ENCODE measurements at regions not wholly inside any gene's neighbourhood (a gene's known extent, or its start where the extent isn't known, plus 50 kb on each side); places are given as distances from the start of the nearest gene placed in this dataset.

DNA sequence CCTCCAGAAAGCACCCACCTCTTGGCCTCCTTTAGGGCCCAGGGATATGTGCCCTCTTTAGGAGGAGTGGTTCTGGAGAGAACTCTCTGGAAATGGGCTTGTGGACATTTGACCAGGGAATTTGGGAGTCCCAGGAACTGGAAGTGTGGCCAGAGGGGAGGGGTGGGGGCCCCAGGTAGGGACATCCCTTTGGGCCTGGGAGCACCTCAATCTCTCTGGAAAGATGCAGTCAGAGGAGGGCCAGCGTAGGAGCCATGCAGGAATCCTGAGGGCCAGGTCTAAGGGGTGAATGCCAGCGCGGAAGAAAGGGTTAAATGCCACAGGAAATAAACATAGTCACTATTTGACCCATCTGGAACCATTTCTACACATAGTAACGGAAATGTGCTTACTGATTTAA lies 50.3 kb upstream of the ITGA11 start:
- Histone ChIP-seq H3K9ac (ENCODE audit: low read depth, low read length) (no peak overlapping the region), H4K5ac (ENCODE audit: low read depth, low read length) (no peak overlapping the region), H3K4ac (ENCODE audit: low read depth, low read length) (no peak overlapping the region), H3K9me3 (ENCODE audit: control insufficient read depth, insufficient read depth, low read length) (no peaks in the 10 kb centered on the region), H3K27me3 (ENCODE audit: control insufficient read depth, insufficient read depth, low read length) (peaks cover 3% of the 10 kb centered on the region), H2BK15ac (ENCODE audit: low read depth, low read length) (no peak overlapping the region), H4K8ac (ENCODE audit: low read depth in 2 of 2, low read length in 2 of 2) (no peak overlapping the region), H3K18ac (ENCODE audit: low read depth, low read length) (no peak overlapping the region), H3K79me1 (ENCODE audit: low read depth in 1 of 2, low read length in 2 of 2) (no peaks in the 10 kb centered on the region), H3K4me1 (ENCODE audit: control insufficient read depth, insufficient read depth, low read length) (peaks cover 27% of the 10 kb centered on the region), H3K14ac (replicated peaks; ENCODE audit: low read depth, low read length) (no peak overlapping the region), H3K9me1 (ENCODE audit: insufficient read depth, low read length) (peaks cover 12% of the 10 kb centered on the region), H3K56ac (ENCODE audit: extremely low read depth, insufficient read depth, low read length) (no peak overlapping the region), H2BK5ac (ENCODE audit: low read depth, low read length, poor library complexity, severe bottlenecking) (no peak overlapping the region), H4K20me1 (ENCODE audit: insufficient read depth, low read length) (no peaks in the 10 kb centered on the region), H2AK5ac (ENCODE audit: low read depth, low read length) (no peak overlapping the region), H3K23ac (ENCODE audit: low read depth, low read length) (no peak overlapping the region), H2BK20ac (ENCODE audit: low read depth, low read length) (no peak overlapping the region), H3K27ac (ENCODE audit: insufficient read depth, low read length) (no peak overlapping the region), H2AFZ (replicated peaks; ENCODE audit: low read length, poor library complexity) (no peak overlapping the region), H2BK120ac (ENCODE audit: low read depth, low read length) (no peak overlapping the region), H3K4me2 (ENCODE audit: low read depth, low read length) (no peak overlapping the region), H3K4me3 (ENCODE audit: insufficient read depth, low read depth, low read length) (no peak overlapping the region), H3K36me3 (ENCODE audit: control insufficient read depth, insufficient read depth, low read length) (no peaks in the 10 kb centered on the region), H4K91ac (ENCODE audit: insufficient read depth, low read depth, low read length) (no peak overlapping the region), H2AK9ac (replicated peaks; ENCODE audit: low read depth, low read length, poor library complexity) (no peak overlapping the region)
- no peak for DNase-seq
- no TSS peak for BruUV-seq (replicated peaks)
- TF ChIP-seq RAD21 (IDR thresholded peaks at IDR 0.05; ENCODE audit: low read length) (no peak), BHLHE40 (IDR thresholded peaks at IDR 0.05; ENCODE audit: low read depth, low read length) (no peak), MAFK (IDR thresholded peaks at IDR 0.05; ENCODE audit: low read depth, low read length) (no peak), SMC3 (IDR thresholded peaks at IDR 0.05; ENCODE audit: low read depth, low read length) (no peak), RCOR1 (IDR thresholded peaks at IDR 0.05; ENCODE audit: insufficient replicate concordance, low read length) (no peak), NFE2L2 (IDR thresholded peaks at IDR 0.05; ENCODE audit: low read depth, low read length) (no peak), POLR2A (IDR thresholded peaks at IDR 0.05; ENCODE audit: low read depth, low read length) (no peak), MXI1 (IDR thresholded peaks at IDR 0.05; ENCODE audit: borderline replicate concordance, low read depth, low read length) (no peak), RFX5 (IDR thresholded peaks at IDR 0.05; ENCODE audit: low read depth, low read length) (no peak)
- TF ChIP-seq, protein P1, sequence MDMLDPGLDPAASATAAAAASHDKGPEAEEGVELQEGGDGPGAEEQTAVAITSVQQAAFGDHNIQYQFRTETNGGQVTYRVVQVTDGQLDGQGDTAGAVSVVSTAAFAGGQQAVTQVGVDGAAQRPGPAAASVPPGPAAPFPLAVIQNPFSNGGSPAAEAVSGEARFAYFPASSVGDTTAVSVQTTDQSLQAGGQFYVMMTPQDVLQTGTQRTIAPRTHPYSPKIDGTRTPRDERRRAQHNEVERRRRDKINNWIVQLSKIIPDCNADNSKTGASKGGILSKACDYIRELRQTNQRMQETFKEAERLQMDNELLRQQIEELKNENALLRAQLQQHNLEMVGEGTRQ (IDR thresholded peaks at IDR 0.05; ENCODE audit: low read depth, low read length) = no peak
- in situ Hi-C loops (cut with MboI; ENCODE audit: low sequenced_read_pairs) = no loop called here
- dilution Hi-C loops (cut with HindIII; ENCODE audit: low sequenced_read_pairs, unreplicated experiment) = no loop called here
- ChIA-PET CTCF (no interaction called here), POLR2A (ENCODE audit: unreplicated experiment) (no interaction called here)
- WGBS, 2 experiments (ENCODE audit: extremely low coverage in 2 of 2, insufficient read length in 1 of 2) = no CpG with 5 or more reads among the region's 4 CpGs
- intact Hi-C loops (cut with micrococcal nuclease) = no loop called here
- no peak for ATAC-seq (ENCODE audit: low read depth)

All from IMR-90 (cell line).